HEK293 (cell line): ENCODE measurements at regions not wholly inside any gene's neighbourhood (a gene's known extent, or its start where the extent isn't known, plus 50 kb on each side); places are given as distances from the start of the nearest gene placed in this dataset.
"Not testable (repeated sequence)": the region's sequence is repeated elsewhere in the genome, so short reads cannot be mapped to it uniquely, and the experiment has no call there.

Experiments
- CTCF ChIA-PET: fragments of 350-600 bp; formaldehyde crosslinking; extraction: SDS; loops from one replicate; lab custom pipeline; 2021; ENCODE audit warnings: antibody characterized with exemption; lab: Yijun Ruan, JAX
- POLR2A ChIA-PET: fragments of 300-600 bp; formaldehyde crosslinking; extraction: SDS; loops from one replicate; lab custom pipeline; 2020; ENCODE audit warnings: antibody characterized with exemption, inconsistent platforms; lab: Yijun Ruan, JAX
- H3K27ac ChIP-seq: fragments of 200-500 bp; sonication (Bioruptor generic); 2 replicates; pipeline ENCODE4 v1.5.1; 2014; ENCODE audit warnings: low read depth, low read length, control low read depth, inconsistent platforms; ENCODE audit errors: extremely low read depth
- H3K36me3 ChIP-seq, 2 experiments: fragments of 200-500 bp in 1 of 2; sonication (Bioruptor generic) in 1 of 2; 1 replicate in 1 of 2; 2 replicates in 1 of 2; pipeline ENCODE4 v1.5.1; 2014 to 2017; ENCODE audit warnings: inconsistent platforms in 2 of 2, low read length in 2 of 2; ENCODE audit not compliant: control insufficient read depth in 2 of 2, insufficient read depth in 1 of 2
- H3K4me1 ChIP-seq: fragments of 200-500 bp; sonication (Bioruptor generic); 2 replicates; pipeline ENCODE4 v1.5.1; 2014; ENCODE audit warnings: mild to moderate bottlenecking, low read length, inconsistent platforms; ENCODE audit not compliant: control insufficient read depth, insufficient read depth
- H3K4me3 ChIP-seq: 2 replicates; pipeline ENCODE4 v1.5.1; 2011; ENCODE audit warnings: low read depth, mild to moderate bottlenecking, control low read depth, low read length, moderate library complexity
- H3K9me3 ChIP-seq: fragments of 200-500 bp; sonication (Bioruptor generic); 2 replicates; pipeline ENCODE4 v1.5.1; 2014; ENCODE audit warnings: low read depth, low read length, inconsistent platforms; ENCODE audit not compliant: control insufficient read depth, insufficient read depth
- HOXD13 ChIP-seq: sonication (generic); formaldehyde crosslinking; IDR thresholded peaks from 2 replicates; pipeline ENCODE4 v1.8.0; 2022; ENCODE audit warnings: missing genetic modification reagents, borderline replicate concordance
- ZNF138 ChIP-seq: fragments of 450-650 bp; formaldehyde crosslinking; IDR thresholded peaks from 2 replicates; pipeline ENCODE4 v1.5.1; 2016; ENCODE audit warnings: missing biosample characterization, missing genetic modification characterization, borderline replicate concordance
- ZNF202 ChIP-seq: fragments of 450-650 bp; formaldehyde crosslinking; IDR thresholded peaks from 2 replicates; pipeline ENCODE4 v1.5.1; 2016; ENCODE audit warnings: missing biosample characterization, missing genetic modification characterization, borderline replicate concordance
- ZNF248 ChIP-seq: fragments of 450-650 bp; formaldehyde crosslinking; IDR thresholded peaks from 2 replicates; pipeline ENCODE4 v1.5.1; 2017; ENCODE audit warnings: missing biosample characterization, missing genetic modification characterization
- ZNF530 ChIP-seq: fragments of 450-650 bp; formaldehyde crosslinking; IDR thresholded peaks from 2 replicates; pipeline ENCODE4 v1.5.1; 2016; ENCODE audit warnings: low read depth, missing biosample characterization, missing genetic modification characterization
- TF ChIP-seq, protein P1 (sequence below): fragments of 450-650 bp; formaldehyde crosslinking; IDR thresholded peaks from 2 replicates; pipeline ENCODE4 v1.5.1; 2016; ENCODE audit warnings: missing biosample characterization, missing genetic modification characterization
- TF ChIP-seq, protein P2 (sequence below): fragments of 450-650 bp; formaldehyde crosslinking; IDR thresholded peaks from 2 replicates; pipeline ENCODE4 v1.5.1; 2017; ENCODE audit warnings: missing biosample characterization, missing genetic modification characterization
- TF ChIP-seq, protein P3 (sequence below): fragments of 450-650 bp; formaldehyde crosslinking; IDR thresholded peaks from 2 replicates; pipeline ENCODE4 v1.5.1; 2016; ENCODE audit warnings: missing biosample characterization, missing genetic modification characterization

GRCh38 chr13:112174476-112175110, 107.6 kb downstream of the SOX1 start:
- ChIA-PET CTCF (no interaction called here), POLR2A (no interaction called here)
- Histone ChIP-seq H3K27ac (no peak overlapping the region), H3K4me3 (no peak overlapping the region), H3K9me3 (no peaks in the 10 kb centered on the region)
- TF ChIP-seq, protein P1, sequence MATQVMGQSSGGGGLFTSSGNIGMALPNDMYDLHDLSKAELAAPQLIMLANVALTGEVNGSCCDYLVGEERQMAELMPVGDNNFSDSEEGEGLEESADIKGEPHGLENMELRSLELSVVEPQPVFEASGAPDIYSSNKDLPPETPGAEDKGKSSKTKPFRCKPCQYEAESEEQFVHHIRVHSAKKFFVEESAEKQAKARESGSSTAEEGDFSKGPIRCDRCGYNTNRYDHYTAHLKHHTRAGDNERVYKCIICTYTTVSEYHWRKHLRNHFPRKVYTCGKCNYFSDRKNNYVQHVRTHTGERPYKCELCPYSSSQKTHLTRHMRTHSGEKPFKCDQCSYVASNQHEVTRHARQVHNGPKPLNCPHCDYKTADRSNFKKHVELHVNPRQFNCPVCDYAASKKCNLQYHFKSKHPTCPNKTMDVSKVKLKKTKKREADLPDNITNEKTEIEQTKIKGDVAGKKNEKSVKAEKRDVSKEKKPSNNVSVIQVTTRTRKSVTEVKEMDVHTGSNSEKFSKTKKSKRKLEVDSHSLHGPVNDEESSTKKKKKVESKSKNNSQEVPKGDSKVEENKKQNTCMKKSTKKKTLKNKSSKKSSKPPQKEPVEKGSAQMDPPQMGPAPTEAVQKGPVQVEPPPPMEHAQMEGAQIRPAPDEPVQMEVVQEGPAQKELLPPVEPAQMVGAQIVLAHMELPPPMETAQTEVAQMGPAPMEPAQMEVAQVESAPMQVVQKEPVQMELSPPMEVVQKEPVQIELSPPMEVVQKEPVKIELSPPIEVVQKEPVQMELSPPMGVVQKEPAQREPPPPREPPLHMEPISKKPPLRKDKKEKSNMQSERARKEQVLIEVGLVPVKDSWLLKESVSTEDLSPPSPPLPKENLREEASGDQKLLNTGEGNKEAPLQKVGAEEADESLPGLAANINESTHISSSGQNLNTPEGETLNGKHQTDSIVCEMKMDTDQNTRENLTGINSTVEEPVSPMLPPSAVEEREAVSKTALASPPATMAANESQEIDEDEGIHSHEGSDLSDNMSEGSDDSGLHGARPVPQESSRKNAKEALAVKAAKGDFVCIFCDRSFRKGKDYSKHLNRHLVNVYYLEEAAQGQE (tag by site-specific recombination), result no peak
- TF ChIP-seq ZNF202, result no peak
- TF ChIP-seq, protein P2, sequence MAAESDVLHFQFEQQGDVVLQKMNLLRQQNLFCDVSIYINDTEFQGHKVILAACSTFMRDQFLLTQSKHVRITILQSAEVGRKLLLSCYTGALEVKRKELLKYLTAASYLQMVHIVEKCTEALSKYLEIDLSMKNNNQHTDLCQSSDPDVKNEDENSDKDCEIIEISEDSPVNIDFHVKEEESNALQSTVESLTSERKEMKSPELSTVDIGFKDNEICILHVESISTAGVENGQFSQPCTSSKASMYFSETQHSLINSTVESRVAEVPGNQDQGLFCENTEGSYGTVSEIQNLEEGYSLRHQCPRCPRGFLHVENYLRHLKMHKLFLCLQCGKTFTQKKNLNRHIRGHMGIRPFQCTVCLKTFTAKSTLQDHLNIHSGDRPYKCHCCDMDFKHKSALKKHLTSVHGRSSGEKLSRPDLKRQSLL (tag by site-specific recombination), result no peak
- TF ChIP-seq, protein P3, sequence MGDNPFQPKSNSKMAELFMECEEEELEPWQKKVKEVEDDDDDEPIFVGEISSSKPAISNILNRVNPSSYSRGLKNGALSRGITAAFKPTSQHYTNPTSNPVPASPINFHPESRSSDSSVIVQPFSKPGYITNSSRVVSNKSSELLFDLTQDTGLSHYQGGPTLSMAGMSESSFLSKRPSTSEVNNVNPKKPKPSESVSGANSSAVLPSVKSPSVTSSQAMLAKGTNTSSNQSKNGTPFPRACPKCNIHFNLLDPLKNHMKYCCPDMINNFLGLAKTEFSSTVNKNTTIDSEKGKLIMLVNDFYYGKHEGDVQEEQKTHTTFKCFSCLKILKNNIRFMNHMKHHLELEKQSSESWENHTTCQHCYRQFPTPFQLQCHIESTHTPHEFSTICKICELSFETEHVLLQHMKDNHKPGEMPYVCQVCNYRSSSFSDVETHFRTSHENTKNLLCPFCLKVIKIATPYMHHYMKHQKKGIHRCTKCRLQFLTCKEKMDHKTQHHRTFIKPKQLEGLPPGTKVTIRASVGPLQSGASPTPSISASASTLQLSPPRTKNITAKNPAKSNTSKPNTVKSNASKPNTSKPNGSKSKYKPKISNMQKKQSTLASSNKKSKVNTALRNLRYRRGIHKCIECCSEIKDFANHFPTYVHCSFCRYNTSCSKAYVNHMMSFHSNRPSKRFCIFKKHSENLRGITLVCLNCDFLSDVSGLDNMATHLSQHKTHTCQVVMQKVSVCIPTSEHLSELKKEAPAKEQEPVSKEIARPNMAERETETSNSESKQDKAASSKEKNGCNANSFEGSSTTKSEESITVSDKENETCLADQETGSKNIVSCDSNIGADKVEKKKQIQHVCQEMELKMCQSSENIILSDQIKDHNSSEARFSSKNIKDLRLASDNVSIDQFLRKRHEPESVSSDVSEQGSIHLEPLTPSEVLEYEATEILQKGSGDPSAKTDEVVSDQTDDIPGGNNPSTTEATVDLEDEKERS, result no peak
- no peak for TF ChIP-seq HOXD13 (CRISPR knock-in tag)
- TF ChIP-seq ZNF530, result no peak
- TF ChIP-seq ZNF138 (tag by site-specific recombination), result no peak
- TF ChIP-seq, all 188 proteins: peak for 0
- Histone ChIP-seq H3K36me3 (no peaks in the 10 kb centered on the region), H3K4me1 (no peaks in the 10 kb centered on the region)

DNA sequence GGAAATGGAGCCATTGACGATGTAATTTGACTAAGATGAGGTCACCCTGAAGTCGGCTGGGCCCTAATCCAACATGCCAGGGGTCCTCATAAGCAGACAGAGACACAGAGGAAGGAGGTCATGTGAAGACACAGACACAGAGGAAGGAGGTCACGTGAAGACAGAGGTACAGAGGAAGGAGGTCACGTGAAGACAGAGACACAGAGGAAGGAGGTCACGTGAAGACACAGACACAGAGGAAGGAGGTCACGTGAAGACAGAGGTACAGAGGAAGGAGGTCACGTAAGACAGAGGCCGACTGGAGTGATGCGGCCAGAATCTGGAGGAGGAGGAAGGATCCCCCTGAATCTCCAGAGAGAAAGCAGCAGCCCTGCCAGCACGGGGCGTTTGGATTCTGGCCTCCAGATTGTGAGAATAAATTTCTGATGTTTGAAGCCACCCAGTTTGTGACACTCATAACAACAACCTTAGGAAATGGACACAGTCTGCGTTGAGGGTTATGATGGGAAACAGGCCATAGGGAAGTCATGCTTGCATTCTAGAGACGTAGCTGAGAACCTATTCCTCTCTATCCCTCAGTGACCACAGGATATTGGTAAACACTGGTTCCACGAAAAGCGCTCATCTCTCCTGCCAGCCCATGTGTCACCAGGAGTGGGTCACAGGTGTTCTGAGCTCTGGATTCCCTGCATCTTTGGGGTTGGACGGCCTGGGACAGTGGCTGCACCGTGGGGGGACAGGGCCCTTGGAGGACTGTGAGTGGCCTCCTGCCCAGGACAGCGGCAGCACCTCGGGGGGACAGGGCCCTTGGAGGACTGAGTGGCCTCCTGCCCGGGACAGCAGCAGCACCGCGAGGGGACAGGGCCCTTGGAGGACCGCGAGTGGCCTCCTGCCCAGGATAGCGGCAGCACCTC, 108.5 kb downstream of the SOX1 start:
- no peaks in the 10 kb centered on the region for H3K9me3 ChIP-seq
- TF ChIP-seq ZNF248, result no peak
- TF ChIP-seq, all 188 proteins: peak for 0
- ChIA-PET CTCF (no interaction called here), POLR2A (no interaction called here)
- Histone ChIP-seq H3K36me3 (no peaks in the 10 kb centered on the region), H3K4me3 (no peak overlapping the region), H3K4me1 (no peaks in the 10 kb centered on the region), H3K27ac (no peak overlapping the region)

DNA sequence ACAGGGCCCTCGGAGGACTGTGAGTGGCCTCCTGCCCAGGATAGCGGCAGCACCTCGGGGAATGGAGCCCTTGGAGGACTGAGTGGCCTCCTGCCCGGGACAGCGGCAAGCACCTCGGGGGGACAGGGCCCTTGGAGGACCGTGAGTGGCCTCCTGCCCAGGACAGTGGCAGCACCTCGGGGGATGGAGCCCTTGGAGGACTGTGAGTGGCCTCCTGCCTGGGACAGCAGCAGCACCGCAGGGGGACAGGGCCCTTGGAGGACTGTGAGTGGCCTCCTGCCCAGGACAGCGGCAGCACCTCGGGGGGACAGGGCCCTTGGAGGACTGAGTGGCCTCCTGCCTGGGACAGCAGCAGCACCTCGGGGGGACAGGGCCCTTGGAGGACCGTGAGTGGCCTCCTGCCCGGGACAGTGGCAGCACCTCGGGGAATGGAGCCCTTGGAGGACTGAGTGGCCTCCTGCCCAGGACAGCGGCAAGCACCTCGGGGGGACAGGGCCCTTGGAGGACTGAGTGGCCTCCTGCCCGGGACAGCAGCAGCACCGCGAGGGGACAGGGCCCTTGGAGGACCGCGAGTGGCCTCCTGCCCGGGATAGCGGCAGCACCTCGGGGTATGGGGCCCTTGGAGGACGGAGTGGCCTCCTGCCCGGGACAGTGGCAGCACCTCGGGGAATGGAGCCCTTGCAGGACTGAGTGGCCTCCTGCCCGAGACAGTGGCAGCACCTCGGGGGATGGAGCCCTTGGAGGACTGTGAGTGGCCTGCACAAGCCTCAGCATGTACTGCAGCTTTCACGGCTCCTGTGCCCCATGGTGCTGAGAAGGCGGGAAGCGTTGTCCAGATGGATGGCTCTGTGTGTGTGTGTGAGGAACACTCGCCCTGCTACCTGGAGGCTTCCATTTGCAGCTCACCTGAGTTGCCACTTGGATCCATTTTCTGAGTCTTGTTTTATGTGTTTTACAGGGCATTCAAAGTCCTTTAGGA, 109.5 kb downstream of the SOX1 start:
- H3K27ac ChIP-seq, H3K36me3 ChIP-seq, H3K4me1 ChIP-seq, H3K9me3 ChIP-seq, POLR2A ChIA-PET, H3K4me3 ChIP-seq, CTCF ChIA-PET: not testable (repeated sequence)
